A549 (cell line): ENCODE measurements at regions not wholly inside any gene's neighbourhood (a gene's known extent, or its start where the extent isn't known, plus 50 kb on each side); places are given as distances from the start of the nearest gene placed in this dataset.

ENCODE experiments used
- ATAC-seq, 2 experiments: fragments of 200-7000 bp in 1 of 2; fragments of >200 bp in 1 of 2; cut with Nextera tagmentation in 1 of 2; cut with Tn5 transposase in 1 of 2; 3 replicates each; pipeline versions ENCODE4 v1.8.0 to v1.9.1; 2018 to 2020; ENCODE audit warnings: mild to moderate bottlenecking in 1 of 2, moderate library complexity in 1 of 2
- CTCF ChIA-PET: fragments of 300-600 bp; sonication (Branson Sonifier 250); formaldehyde crosslinking; extraction: SDS; loops from one replicate; lab custom pipeline; 2021; ENCODE audit warnings: antibody characterized with exemption, inconsistent platforms; lab: Yijun Ruan, JAX
- POLR2A ChIA-PET: fragments of 350-600 bp; formaldehyde crosslinking; extraction: SDS; loops from one replicate; lab custom pipeline; 2021; ENCODE audit warnings: antibody characterized with exemption, inconsistent platforms; lab: Yijun Ruan, JAX
- DNase-seq, 2 experiments: peaks; one replicate each; pipeline versions ENCODE4 v3.0.0 to v3.0.0-alpha.2; 2011 to 2016; ENCODE audit warnings: low read depth in 1 of 2, low spot score in 1 of 2
- FAIRE-seq: peaks from 2 replicates; lab custom pipeline; 2011; peaks lifted over from hg19 to GRCh38; lab: Jason Lieb, UNC
- H3K27ac ChIP-seq, 2 experiments: fragments of >200 bp; sonication (Bioruptor Twin); formaldehyde crosslinking; 3 replicates each; pipeline ENCODE4 v1.5.1; 2016 to 2017
- H3K4me1 ChIP-seq: fragments of >200 bp; sonication (Bioruptor Twin); formaldehyde crosslinking; 3 replicates; pipeline ENCODE4 v1.6.1; 2016
- H3K4me2 ChIP-seq: fragments of >200 bp; sonication (Bioruptor Twin); formaldehyde crosslinking; 3 replicates; pipeline ENCODE4 v1.6.1; 2016
- H3K4me3 ChIP-seq: fragments of >200 bp; sonication (Bioruptor Twin); formaldehyde crosslinking; 3 replicates; pipeline ENCODE4 v1.5.1; 2016
- H3K9me3 ChIP-seq: fragments of >200 bp; sonication (Bioruptor Twin); formaldehyde crosslinking; 3 replicates; pipeline ENCODE4 v1.6.1; 2016
- ATOH8 ChIP-seq: fragments of 250-450 bp; sonication (Bioruptor Pico); IDR thresholded peaks from 2 replicates; pipeline ENCODE4 v1.5.0; 2020; ENCODE audit warnings: low read depth, mild to moderate bottlenecking, moderate library complexity
- BHLHE40 ChIP-seq: IDR thresholded peaks from 2 replicates; pipeline ENCODE4 v1.6.1; 2012; ENCODE audit warnings: low read depth, low read length, inconsistent platforms
- CBX8 ChIP-seq: fragments of 200-600 bp; sonication (generic); IDR thresholded peaks from 2 replicates; pipeline ENCODE4 v1.6.1; 2016
- CEBPB ChIP-seq, 2 experiments: fragments of >200 bp in 1 of 2; sonication (Bioruptor Twin) in 1 of 2; formaldehyde crosslinking in 1 of 2; IDR thresholded peaks; 2 replicates each; pipeline ENCODE4 v1.6.1; 2012 to 2016
- CHD4 ChIP-seq: fragments of 200-600 bp; sonication (generic); IDR thresholded peaks from 2 replicates; pipeline ENCODE4 v1.6.1; 2016; ENCODE audit warnings: antibody characterized with exemption, mild to moderate bottlenecking, borderline replicate concordance
- EHMT2 ChIP-seq: fragments of 200-600 bp; sonication (generic); IDR thresholded peaks from 2 replicates; pipeline ENCODE4 v1.6.1; 2016; ENCODE audit warnings: antibody characterized with exemption, low read depth, mild to moderate bottlenecking, moderate library complexity
- ESRRA ChIP-seq: fragments of 150-350 bp; IDR thresholded peaks from 2 replicates; pipeline ENCODE4 v1.6.1; 2014; ENCODE audit warnings: mild to moderate bottlenecking, low read length, borderline replicate concordance
- FOSB ChIP-seq: fragments of 250-450 bp; sonication (Bioruptor Pico); IDR thresholded peaks from 2 replicates; pipeline ENCODE4 v1.5.0; 2020; ENCODE audit warnings: mild to moderate bottlenecking, moderate library complexity
- FOSL2 ChIP-seq, 2 experiments: fragments of 450-650 bp in 1 of 2; fragments of >200 bp in 1 of 2; sonication (Bioruptor Twin) in 1 of 2; formaldehyde crosslinking; IDR thresholded peaks; 2 replicates each; pipeline versions ENCODE4 v1.5.0 to v1.6.1; 2016 to 2020; ENCODE audit warnings: mild to moderate bottlenecking in 1 of 2, moderate library complexity in 1 of 2
- GATA3 ChIP-seq: IDR thresholded peaks from 2 replicates; pipeline ENCODE4 v1.6.1; 2012; ENCODE audit warnings: borderline replicate concordance
- HDAC2 ChIP-seq: fragments of 200-600 bp; sonication (generic); IDR thresholded peaks from 2 replicates; pipeline ENCODE4 v1.6.1; 2016
- JUN ChIP-seq, 2 experiments: fragments of >200 bp; sonication (Bioruptor Twin); formaldehyde crosslinking; IDR thresholded peaks; 2 replicates in 1 of 2; 3 replicates in 1 of 2; pipeline ENCODE4 v1.6.1; 2016 to 2017
- KDM1A ChIP-seq: fragments of 200-600 bp; sonication (generic); IDR thresholded peaks from 2 replicates; pipeline ENCODE4 v1.6.1; 2016; ENCODE audit warnings: low read depth, mild to moderate bottlenecking
- KDM5A ChIP-seq: fragments of 200-600 bp; sonication (generic); IDR thresholded peaks from 2 replicates; pipeline ENCODE4 v1.6.1; 2016; ENCODE audit warnings: antibody characterized with exemption, mild to moderate bottlenecking
- MAFK ChIP-seq: fragments of 450-650 bp; IDR thresholded peaks from 2 replicates; pipeline ENCODE4 v1.6.1; 2014; ENCODE audit not compliant: partially characterized antibody
- MAX ChIP-seq: IDR thresholded peaks from 2 replicates; pipeline ENCODE4 v1.6.1; 2012
- NFE2L2 ChIP-seq: fragments of 150-350 bp; conservative IDR thresholded peaks from 2 replicates; pipeline ENCODE4 v1.6.1; 2014; ENCODE audit warnings: low read length
- NR3C1 ChIP-seq: fragments of >200 bp; sonication (Bioruptor Twin); formaldehyde crosslinking; IDR thresholded peaks from 3 replicates; pipeline ENCODE4 v1.6.1; 2017
- PHF8 ChIP-seq: fragments of 200-600 bp; sonication (generic); IDR thresholded peaks from 2 replicates; pipeline ENCODE4 v1.6.1; 2016; ENCODE audit warnings: low read depth, mild to moderate bottlenecking, antibody characterized with exemption, moderate library complexity, borderline replicate concordance
- POLR2A ChIP-seq: IDR thresholded peaks from 2 replicates; pipeline ENCODE4 v1.6.1; 2012; ENCODE audit warnings: mild to moderate bottlenecking, low read length
- POLR2AphosphoS2 ChIP-seq: conservative IDR thresholded peaks from 2 replicates; pipeline ENCODE4 v1.6.1; 2012; ENCODE audit warnings: low read length, improper control_type of control experiment, inconsistent platforms
- RARB ChIP-seq: fragments of 250-450 bp; sonication (Bioruptor Pico); IDR thresholded peaks from 2 replicates; pipeline ENCODE4 v1.8.0; 2021; ENCODE audit warnings: mild to moderate bottlenecking, moderate library complexity
- RCOR1 ChIP-seq: fragments of 150-350 bp; IDR thresholded peaks from 2 replicates; pipeline ENCODE4 v1.6.1; 2014; ENCODE audit warnings: antibody characterized with exemption, low read length, low read depth
- RFX5 ChIP-seq: fragments of 450-650 bp; IDR thresholded peaks from 2 replicates; pipeline ENCODE4 v1.7.1; 2014; ENCODE audit warnings: antibody characterized with exemption, mild to moderate bottlenecking, moderate library complexity
- SREBF2 ChIP-seq: fragments of 450-650 bp; IDR thresholded peaks from 2 replicates; pipeline ENCODE4 v1.6.1; 2014; ENCODE audit warnings: mild to moderate bottlenecking, moderate library complexity
- TFCP2L1 ChIP-seq: fragments of 250-450 bp; sonication (Bioruptor Pico); IDR thresholded peaks from 2 replicates; pipeline ENCODE4 v1.5.0; 2021; ENCODE audit warnings: mild to moderate bottlenecking
- ZC3H11A ChIP-seq: fragments of 450-650 bp; IDR thresholded peaks from 2 replicates; pipeline ENCODE4 v1.6.1; 2014; ENCODE audit warnings: antibody characterized with exemption, mild to moderate bottlenecking
- ZFP36 ChIP-seq: fragments of 450-650 bp; IDR thresholded peaks from 2 replicates; pipeline ENCODE4 v1.6.1; 2014; ENCODE audit warnings: borderline replicate concordance; ENCODE audit not compliant: partially characterized antibody
- WGBS: methylation state at CpG from one replicate; pipeline ENCODE4 v1.1.6; 2017; ENCODE audit errors: missing lambda C conversion rate; 5-methylcytosine and 5-hydroxymethylcytosine counted together
- TF ChIP-seq, protein P1 (sequence below): fragments of 450-650 bp; IDR thresholded peaks from 2 replicates; pipeline ENCODE4 v1.6.1; 2014; ENCODE audit warnings: antibody characterized with exemption

GRCh38 chr6:143598466-143599080 is 79.2 kb upstream of the PHACTR2 start:
- FAIRE-seq (no peak), DNase-seq (no peak), ATAC-seq (no peak)
- 91% methylated on average over 3 of the region's 3 CpGs for WGBS
- CTCF ChIA-PET = no interaction called here
- Histone ChIP-seq H3K27ac (no peak overlapping the region), H3K4me2 (no peak overlapping the region), H3K9me3 (no peaks in the 10 kb centered on the region), H3K4me3 (no peak overlapping the region), H3K4me1 (no peaks in the 10 kb centered on the region)
- no peak for TF ChIP-seq NR3C1
- no peak for TF ChIP-seq POLR2A
- no peak for TF ChIP-seq TFCP2L1 (CRISPR knock-in tag)
- TF ChIP-seq MAFK = no peak
- TF ChIP-seq CEBPB (IDR thresholded peaks at IDR 0.05) = no peak
- POLR2A ChIA-PET = no interaction called here

- TF ChIP-seq NFE2L2 (no peak), RCOR1 (no peak), ZC3H11A (no peak), EHMT2 (no peak), FOSL2 (IDR thresholded peaks at IDR 0.05) (no peak), FOSL2 (CRISPR knock-in tag; IDR thresholded peaks at IDR 0.05) (no peak), ESRRA (no peak), HDAC2 (no peak), PHF8 (no peak), NR3C1 (no peak), JUN (IDR thresholded peaks at IDR 0.05) (no peak), ZFP36 (no peak), KDM1A (no peak), POLR2AphosphoS2 (no peak), POLR2A (no peak)
- no peak for DNase-seq
- Histone ChIP-seq H3K4me2 (no peak overlapping the region), H3K4me3 (no peak overlapping the region), H3K27ac (no peak overlapping the region), H3K9me3 (no peaks in the 10 kb centered on the region), H3K4me1 (no peaks in the 10 kb centered on the region)
- no peak for ATAC-seq
- FAIRE-seq = no peak
- WGBS = 78% methylated on average over 4 of the region's 4 CpGs
- ChIA-PET POLR2A (no interaction called here), CTCF (interaction anchor here (1.0 kb wide), 1 partner anchor 9 kb away, joined by 3 read pairs; no protein-coding TSS in a partner anchor)
Observed at GRCh38 chr6:143596866-143597265, 80.9 kb upstream of the PHACTR2 start.

GRCh38 chr6:143595251-143596036 is 82.3 kb upstream of the PHACTR2 start:
- FAIRE-seq (no peak), ATAC-seq (no peak), DNase-seq (no peak)
- 78% methylated on average over 5 of the region's 5 CpGs for WGBS
- H3K4me2 ChIP-seq = no peak overlapping the region
- TF ChIP-seq RARB (no peak), KDM5A (no peak), FOSB (CRISPR knock-in tag) (no peak), EHMT2 (no peak), MAX (no peak)
- no peaks in the 10 kb centered on the region for H3K9me3 ChIP-seq
- CTCF ChIA-PET = interaction anchor here (0.5 to 1.6 kb wide), 3 partner anchors 9 to 314 kb away, joined by 3 to 4 read pairs (median 3); no protein-coding TSS in a partner anchor
- no peak overlapping the region for H3K4me3 ChIP-seq
- H3K4me1 ChIP-seq = no peaks in the 10 kb centered on the region
- POLR2A ChIA-PET = no interaction called here
- no peak overlapping the region for H3K27ac ChIP-seq

- Histone ChIP-seq H3K4me2 (no peak overlapping the region), H3K4me3 (no peak overlapping the region), H3K27ac (no peak overlapping the region), H3K9me3 (no peaks in the 10 kb centered on the region), H3K4me1 (no peaks in the 10 kb centered on the region)
- ATAC-seq (no peak), DNase-seq (no peak), FAIRE-seq (no peak)
- ChIA-PET CTCF (interaction anchor here (0.5 to 1.7 kb wide), 3 partner anchors 11 to 315 kb away, joined by 3 to 4 read pairs (median 3); no protein-coding TSS in a partner anchor), POLR2A (no interaction called here)
- WGBS = 75% methylated on average over 2 of the region's 4 CpGs
- TF ChIP-seq SREBF2 (no peak), RFX5 (no peak), CHD4 (no peak), CBX8 (no peak), BHLHE40 (no peak), ATOH8 (CRISPR knock-in tag) (no peak), JUN (IDR thresholded peaks at IDR 0.05) (no peak), GATA3 (no peak)
- TF ChIP-seq, protein P1, sequence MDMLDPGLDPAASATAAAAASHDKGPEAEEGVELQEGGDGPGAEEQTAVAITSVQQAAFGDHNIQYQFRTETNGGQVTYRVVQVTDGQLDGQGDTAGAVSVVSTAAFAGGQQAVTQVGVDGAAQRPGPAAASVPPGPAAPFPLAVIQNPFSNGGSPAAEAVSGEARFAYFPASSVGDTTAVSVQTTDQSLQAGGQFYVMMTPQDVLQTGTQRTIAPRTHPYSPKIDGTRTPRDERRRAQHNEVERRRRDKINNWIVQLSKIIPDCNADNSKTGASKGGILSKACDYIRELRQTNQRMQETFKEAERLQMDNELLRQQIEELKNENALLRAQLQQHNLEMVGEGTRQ = no peak
Observed at GRCh38 chr6:143594647-143595046, 83.1 kb upstream of the PHACTR2 start.
